Mesothelial cell of epicardium (in vitro differentiated cells): ENCODE measurements at regions not wholly inside any gene's neighbourhood (a gene's known extent, or its start where the extent isn't known, plus 50 kb on each side); places are given as distances from the start of the nearest gene placed in this dataset.

Experiments
- DNase-seq, 2 experiments: peaks; one replicate each; pipeline ENCODE4 v3.0.0; 2021; ENCODE audit warnings: low spot score in 2 of 2; ENCODE audit not compliant: unreplicated experiment in 2 of 2
- H3K27ac Mint-ChIP-seq: 2 replicates; pipeline ENCODE4 v1.8.0; 2021; ENCODE audit warnings: mixed read lengths
- H3K27me3 Mint-ChIP-seq: 2 replicates; pipeline ENCODE4 v1.8.0; 2021; ENCODE audit warnings: low read depth, mixed read lengths
- H3K36me3 Mint-ChIP-seq: 2 replicates; pipeline ENCODE4 v1.8.0; 2021; ENCODE audit warnings: mixed read lengths
- H3K4me1 Mint-ChIP-seq: 2 replicates; pipeline ENCODE4 v1.8.0; 2021; ENCODE audit warnings: mixed read lengths
- H3K4me3 Mint-ChIP-seq: 2 replicates; pipeline ENCODE4 v1.8.0; 2021; ENCODE audit warnings: mild to moderate bottlenecking, moderate library complexity, mixed read lengths
- H3K9me3 Mint-ChIP-seq: 2 replicates; pipeline ENCODE4 v1.8.0; 2021; ENCODE audit warnings: mixed read lengths
- TF ChIP-seq, protein P1 (sequence below): fragments of 200-600 bp; sonication (generic); IDR thresholded peaks from one replicate; pipeline ENCODE4 v1.5.0; 2021; ENCODE audit warnings: antibody characterized with exemption; ENCODE audit not compliant: unreplicated experiment

DNA sequence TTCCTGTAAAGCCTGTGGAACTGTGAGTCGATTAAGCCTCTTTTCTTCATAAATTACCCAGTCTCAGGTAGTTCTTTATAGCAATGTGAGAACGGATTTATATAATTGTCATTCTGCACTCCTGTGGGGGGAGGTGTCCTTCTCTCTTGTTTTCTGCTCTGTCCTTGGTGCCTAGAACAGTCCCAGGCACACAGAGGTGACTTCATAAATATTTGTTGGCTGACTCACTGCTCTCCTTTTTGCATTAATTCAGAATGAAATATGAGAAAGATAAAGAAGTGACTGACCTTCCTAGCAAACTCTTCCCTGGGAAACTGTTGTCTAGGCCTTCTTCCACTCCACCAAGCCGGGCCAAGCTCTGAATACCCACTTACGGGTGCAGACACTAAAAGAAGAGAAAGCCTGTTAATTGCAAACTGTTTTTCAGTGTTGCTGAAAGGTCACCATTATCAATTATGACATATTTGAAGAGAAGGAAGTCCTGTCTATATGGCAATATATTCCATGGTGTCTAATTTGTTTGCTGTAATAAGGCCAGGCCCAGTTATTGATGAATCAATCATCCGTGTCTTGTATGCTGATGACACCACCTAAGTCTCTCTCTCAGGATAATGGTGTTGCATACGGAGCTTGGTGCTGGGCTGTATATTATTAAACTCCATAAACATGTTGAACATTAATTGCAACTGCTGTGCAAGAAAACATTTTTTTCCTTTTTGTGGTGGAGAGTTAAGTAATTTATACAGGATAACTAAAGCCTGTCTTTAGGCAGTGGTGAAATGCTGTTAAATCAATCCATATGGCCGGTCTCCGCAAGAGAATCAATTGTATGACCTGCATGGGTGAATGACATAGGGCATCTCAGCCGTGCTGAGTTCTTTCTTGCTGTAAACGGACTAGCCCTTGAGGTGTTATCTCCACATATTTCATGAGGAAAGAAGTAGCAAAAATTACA, 567.5 kb downstream of the SLC4A3 start:
- Mint-ChIP-seq H3K4me3 (no peak overlapping the region), H3K36me3 (peaks cover 4% of the 10 kb centered on the region), H3K9me3 (peaks cover 21% of the 10 kb centered on the region), H3K27ac (no peak overlapping the region), H3K4me1 (peaks cover 27% of the 10 kb centered on the region), H3K27me3 (no peaks in the 10 kb centered on the region)
- TF ChIP-seq, protein P1, sequence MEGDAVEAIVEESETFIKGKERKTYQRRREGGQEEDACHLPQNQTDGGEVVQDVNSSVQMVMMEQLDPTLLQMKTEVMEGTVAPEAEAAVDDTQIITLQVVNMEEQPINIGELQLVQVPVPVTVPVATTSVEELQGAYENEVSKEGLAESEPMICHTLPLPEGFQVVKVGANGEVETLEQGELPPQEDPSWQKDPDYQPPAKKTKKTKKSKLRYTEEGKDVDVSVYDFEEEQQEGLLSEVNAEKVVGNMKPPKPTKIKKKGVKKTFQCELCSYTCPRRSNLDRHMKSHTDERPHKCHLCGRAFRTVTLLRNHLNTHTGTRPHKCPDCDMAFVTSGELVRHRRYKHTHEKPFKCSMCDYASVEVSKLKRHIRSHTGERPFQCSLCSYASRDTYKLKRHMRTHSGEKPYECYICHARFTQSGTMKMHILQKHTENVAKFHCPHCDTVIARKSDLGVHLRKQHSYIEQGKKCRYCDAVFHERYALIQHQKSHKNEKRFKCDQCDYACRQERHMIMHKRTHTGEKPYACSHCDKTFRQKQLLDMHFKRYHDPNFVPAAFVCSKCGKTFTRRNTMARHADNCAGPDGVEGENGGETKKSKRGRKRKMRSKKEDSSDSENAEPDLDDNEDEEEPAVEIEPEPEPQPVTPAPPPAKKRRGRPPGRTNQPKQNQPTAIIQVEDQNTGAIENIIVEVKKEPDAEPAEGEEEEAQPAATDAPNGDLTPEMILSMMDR = no peak
- DNase-seq = no peak

DNA sequence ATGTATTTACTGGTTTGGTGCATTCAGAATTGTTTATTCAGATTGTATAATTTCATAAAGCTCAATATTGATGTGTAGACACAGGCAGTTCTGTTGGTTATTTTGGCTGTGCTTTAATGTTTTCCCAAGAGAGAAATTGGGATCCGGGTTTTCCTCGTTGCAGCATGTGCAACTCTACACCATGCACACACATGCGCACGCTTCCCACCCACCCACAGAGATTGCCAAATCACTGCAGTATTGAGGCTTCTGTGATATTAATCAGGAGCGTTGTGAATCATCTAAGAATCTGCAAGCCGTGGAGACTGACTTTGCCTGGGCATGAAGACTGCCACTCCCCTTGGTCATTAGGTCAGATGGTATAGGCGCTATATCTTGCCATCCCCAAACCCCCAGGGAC, 571.5 kb downstream of the SLC4A3 start:
- no peak overlapping the region for H3K4me3 Mint-ChIP-seq
- no peak overlapping the region for H3K27ac Mint-ChIP-seq
- no peak for DNase-seq
- H3K4me1 Mint-ChIP-seq = peaks cover 27% of the 10 kb centered on the region
- no peaks in the 10 kb centered on the region for H3K27me3 Mint-ChIP-seq
- TF ChIP-seq, protein P1 = no peak
- H3K9me3 Mint-ChIP-seq = peaks cover 20% of the 10 kb centered on the region
- H3K36me3 Mint-ChIP-seq = no peaks in the 10 kb centered on the region

DNA sequence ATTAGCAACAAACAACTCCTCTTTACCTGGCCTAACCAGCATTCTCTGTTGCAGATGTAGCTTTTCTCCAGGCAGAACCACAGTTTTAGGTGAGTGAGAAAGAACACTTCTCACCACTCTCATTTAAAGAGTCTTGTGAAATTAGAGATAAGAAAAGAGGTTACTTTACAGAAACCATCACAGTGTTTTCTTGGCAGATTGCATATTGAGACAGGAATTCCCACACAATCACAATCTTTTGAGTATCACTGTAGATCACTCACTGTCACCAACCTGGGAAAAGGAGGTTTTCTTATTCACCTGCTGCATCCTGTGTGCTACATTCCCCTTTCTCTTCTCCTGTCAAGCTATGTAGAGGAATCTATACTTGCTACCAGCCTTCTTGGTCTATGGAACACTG, 574.6 kb downstream of the SLC4A3 start:
- TF ChIP-seq, protein P1 = no peak
- H3K36me3 Mint-ChIP-seq = no peaks in the 10 kb centered on the region
- H3K27me3 Mint-ChIP-seq = no peaks in the 10 kb centered on the region
- peaks cover 11% of the 10 kb centered on the region for H3K9me3 Mint-ChIP-seq
- peaks cover 18% of the 10 kb centered on the region for H3K4me1 Mint-ChIP-seq
- no peak overlapping the region for H3K4me3 Mint-ChIP-seq
- no peak for DNase-seq
- H3K27ac Mint-ChIP-seq = no peak overlapping the region

DNA sequence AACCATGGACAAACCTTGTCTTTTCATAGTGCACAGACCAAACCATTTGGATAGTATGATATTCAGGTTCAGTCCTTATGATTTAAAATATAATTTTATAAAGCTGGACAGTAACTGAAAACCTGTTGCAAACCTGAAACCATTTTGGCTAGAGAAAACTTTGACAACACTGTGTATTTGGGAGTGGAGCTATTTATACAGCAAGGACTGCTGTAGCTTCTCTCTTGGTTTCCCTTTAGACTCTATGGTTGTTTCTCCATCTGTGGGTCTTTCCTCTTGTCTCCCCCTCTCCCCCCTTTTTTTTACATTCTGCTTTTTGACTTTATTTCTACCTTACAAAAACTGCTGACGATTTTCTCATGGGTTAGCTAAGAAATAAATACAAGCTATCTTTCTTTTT, 581.7 kb downstream of the SLC4A3 start:
- DNase-seq = no peak
- no peaks in the 10 kb centered on the region for H3K27me3 Mint-ChIP-seq
- no peak overlapping the region for H3K4me3 Mint-ChIP-seq
- no peaks in the 10 kb centered on the region for H3K36me3 Mint-ChIP-seq
- TF ChIP-seq, protein P1 = no peak
- peaks cover 33% of the 10 kb centered on the region for H3K4me1 Mint-ChIP-seq
- no peak overlapping the region for H3K27ac Mint-ChIP-seq
- no peaks in the 10 kb centered on the region for H3K9me3 Mint-ChIP-seq

DNA sequence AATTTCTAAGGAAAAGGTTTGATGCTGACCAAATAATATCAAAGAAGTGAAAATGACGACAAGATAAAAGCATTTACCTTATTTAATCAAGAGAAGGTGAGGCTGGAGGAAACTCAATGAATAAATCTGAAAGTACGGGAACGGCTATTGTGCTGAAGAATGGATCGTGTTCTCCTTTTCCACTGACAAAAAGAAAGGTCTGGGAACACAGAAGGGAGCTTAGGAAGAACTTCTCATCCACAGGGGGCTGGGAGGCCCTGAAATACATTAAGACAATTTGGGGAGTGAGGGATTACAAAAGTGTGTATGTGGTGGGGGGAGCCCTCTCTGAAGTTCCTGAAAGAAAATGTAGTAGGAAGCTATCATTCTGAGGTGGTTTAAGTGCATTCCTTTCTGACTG, 582.3 kb downstream of the SLC4A3 start:
- DNase-seq = no peak
- H3K9me3 Mint-ChIP-seq = no peaks in the 10 kb centered on the region
- no peaks in the 10 kb centered on the region for H3K27me3 Mint-ChIP-seq
- H3K36me3 Mint-ChIP-seq = no peaks in the 10 kb centered on the region
- TF ChIP-seq, protein P1 = no peak
- peaks cover 33% of the 10 kb centered on the region for H3K4me1 Mint-ChIP-seq
- H3K4me3 Mint-ChIP-seq = no peak overlapping the region
- peak overlapping the region; percentile 68 for H3K27ac Mint-ChIP-seq
